Stimulated activated CD4-positive, alpha-beta T cell treated with anti-CD3 and anti-CD28 coated beads, Interleukin-12 subunit alpha, Interleukin-12 subunit beta, amount 100 ng/mL, for 48 hours (primary cell): ENCODE measurements at regions not wholly inside any gene's neighbourhood (a gene's known extent, or its start where the extent isn't known, plus 50 kb on each side); places are given as distances from the start of the nearest gene placed in this dataset.

Source experiments
- DNase-seq, 3 donors: peaks; one replicate each; pipeline ENCODE4 v3.0.0-alpha.2; 2020; ENCODE audit warnings: low read depth in 2 of 3, low spot score in 1 of 3

GRCh38 chr1:201589186-201589585 is 50.3 kb downstream of the NAV1 start:
- DNase-seq = no peak

GRCh38 chr1:201590474-201590873 is 51.5 kb downstream of the NAV1 start:
- no peak for DNase-seq

GRCh38 chr1:201591348-201591747 is 52.4 kb downstream of the NAV1 start:
- no peak for DNase-seq

- DNase-seq = no peak
These were observed 53.1 kb downstream of the NAV1 start for GRCh38 chr1:201591981-201592380.

GRCh38 chr1:201593200-201593921 is 54.4 kb downstream of the NAV1 start:
- DNase-seq = no peak

- DNase-seq = no peak
These were observed 55.8 kb downstream of the NAV1 start for GRCh38 chr1:201594575-201595245.

- no peak for DNase-seq
These were observed 56.5 kb downstream of the NAV1 start for GRCh38 chr1:201595381-201595780.

GRCh38 chr1:201596101-201596868 is 57.4 kb downstream of the NAV1 start:
- no peak for DNase-seq

GRCh38 chr1:201597551-201598230 is 58.8 kb downstream of the NAV1 start:
- no peak for DNase-seq

- no peak for DNase-seq
These were observed 59.5 kb downstream of the NAV1 start for GRCh38 chr1:201598396-201598795.

- no peak for DNase-seq
These were observed 60.0 kb downstream of the NAV1 start for GRCh38 chr1:201598973-201599372.

GRCh38 chr1:201599548-201599947 is 60.6 kb downstream of the NAV1 start:
- no peak for DNase-seq

- DNase-seq = no peak
These were observed 63.7 kb downstream of the NAV1 start for GRCh38 chr1:201602413-201603265.

GRCh38 chr1:201603613-201604232 is 64.8 kb downstream of the NAV1 start:
- no peak for DNase-seq

GRCh38 chr1:201605385-201606010 is 66.6 kb downstream of the NAV1 start:
- DNase-seq = no peak

- no peak for DNase-seq
These were observed 67.2 kb downstream of the NAV1 start for GRCh38 chr1:201606096-201606495.

- no peak for DNase-seq
These were observed 67.7 kb downstream of the NAV1 start for GRCh38 chr1:201606623-201607022.

GRCh38 chr1:201608635-201609395 is 69.9 kb downstream of the NAV1 start:
- DNase-seq = no peak
